ENCODE measurements at regions not wholly inside any gene's neighbourhood (a gene's known extent, or its start where the extent isn't known, plus 50 kb on each side); places are given as distances from the start of the nearest gene placed in this dataset.

DNA sequence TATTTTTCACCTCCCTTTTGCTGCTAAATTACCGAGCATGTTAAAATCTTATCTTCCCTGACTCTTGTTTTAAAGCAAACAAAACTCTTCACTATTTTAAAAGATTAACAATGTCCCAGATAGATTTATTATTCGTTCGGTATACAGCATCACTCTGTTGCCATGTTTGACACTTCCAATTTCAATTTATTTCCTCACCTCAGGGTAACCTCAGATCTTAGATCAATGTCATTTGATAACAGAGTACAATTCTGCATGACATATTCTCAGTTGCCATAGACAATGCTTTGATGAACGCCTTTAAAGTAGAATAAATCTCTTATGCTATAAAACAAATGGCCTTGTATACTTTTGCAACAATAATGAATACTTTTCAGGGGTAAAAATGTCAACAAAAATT lies 1078.1 kb upstream of the IGFBP7 start:
- DNase-seq = no peak

DNA sequence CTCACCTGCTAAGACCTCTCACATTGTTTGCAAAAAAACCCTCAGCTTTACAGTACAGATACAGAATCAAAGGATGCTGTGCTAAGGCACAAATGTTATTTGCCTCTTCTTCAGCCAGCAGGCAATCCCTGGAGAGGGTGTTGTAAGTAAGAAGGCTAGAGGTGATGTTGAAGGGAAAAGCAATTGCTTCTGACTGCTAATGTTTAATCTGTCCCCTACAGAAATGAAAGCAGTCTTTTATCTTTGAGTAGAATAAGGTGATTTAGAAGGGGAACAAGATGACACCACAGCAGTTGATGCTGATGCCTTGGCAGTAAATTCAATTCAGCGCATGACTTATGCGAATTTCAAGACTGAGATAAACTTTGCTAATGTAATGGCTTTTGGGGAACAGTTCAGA lies 1064.8 kb upstream of the IGFBP7 start:
- no peak for DNase-seq

DNA sequence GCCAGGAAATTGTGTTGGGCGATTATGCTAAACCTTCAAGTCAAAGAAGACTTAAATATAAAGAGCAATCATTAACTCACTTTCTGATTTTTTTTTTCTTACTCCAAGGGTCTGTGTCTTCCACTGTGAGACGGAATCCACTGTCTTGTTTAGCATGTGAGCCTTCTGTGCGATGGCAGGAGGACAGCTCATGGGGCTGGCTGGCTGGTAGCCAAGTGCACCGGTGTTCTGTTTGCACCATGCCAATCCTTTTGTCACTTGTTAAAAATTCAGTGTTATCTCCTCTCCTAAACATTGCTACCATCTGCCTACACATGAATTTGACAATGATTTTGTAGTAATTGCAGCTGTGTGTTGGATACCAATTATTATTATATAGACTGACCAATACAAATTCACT lies 1056.3 kb upstream of the IGFBP7 start:
- no peak for DNase-seq

- DNase-seq = no peak
Measured at GRCh38 chr4:58163156-58163555, 1053.0 kb upstream of the IGFBP7 start.

- DNase-seq = no peak
Measured at GRCh38 chr4:58149404-58150085, 1039.4 kb upstream of the IGFBP7 start.

DNA sequence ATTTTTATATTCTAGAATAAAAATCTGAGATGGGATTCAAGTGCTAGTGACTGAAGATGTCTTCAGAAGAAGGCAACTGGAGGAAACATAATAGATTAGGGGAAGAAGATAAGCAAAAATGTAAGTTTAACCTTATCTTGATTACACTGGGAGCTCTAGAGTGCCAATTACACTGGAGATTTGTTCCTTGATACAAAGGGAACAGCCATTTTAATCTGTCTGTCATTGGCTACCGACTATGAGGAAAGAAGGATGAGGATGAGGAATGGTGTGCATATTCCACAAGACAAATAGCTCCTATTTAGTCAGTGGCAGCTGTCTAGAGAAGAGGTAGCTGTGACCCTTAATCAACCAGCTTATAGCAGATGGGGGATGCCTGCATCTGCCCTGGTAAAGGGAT lies 1034.5 kb upstream of the IGFBP7 start:
- no peak for DNase-seq

DNA sequence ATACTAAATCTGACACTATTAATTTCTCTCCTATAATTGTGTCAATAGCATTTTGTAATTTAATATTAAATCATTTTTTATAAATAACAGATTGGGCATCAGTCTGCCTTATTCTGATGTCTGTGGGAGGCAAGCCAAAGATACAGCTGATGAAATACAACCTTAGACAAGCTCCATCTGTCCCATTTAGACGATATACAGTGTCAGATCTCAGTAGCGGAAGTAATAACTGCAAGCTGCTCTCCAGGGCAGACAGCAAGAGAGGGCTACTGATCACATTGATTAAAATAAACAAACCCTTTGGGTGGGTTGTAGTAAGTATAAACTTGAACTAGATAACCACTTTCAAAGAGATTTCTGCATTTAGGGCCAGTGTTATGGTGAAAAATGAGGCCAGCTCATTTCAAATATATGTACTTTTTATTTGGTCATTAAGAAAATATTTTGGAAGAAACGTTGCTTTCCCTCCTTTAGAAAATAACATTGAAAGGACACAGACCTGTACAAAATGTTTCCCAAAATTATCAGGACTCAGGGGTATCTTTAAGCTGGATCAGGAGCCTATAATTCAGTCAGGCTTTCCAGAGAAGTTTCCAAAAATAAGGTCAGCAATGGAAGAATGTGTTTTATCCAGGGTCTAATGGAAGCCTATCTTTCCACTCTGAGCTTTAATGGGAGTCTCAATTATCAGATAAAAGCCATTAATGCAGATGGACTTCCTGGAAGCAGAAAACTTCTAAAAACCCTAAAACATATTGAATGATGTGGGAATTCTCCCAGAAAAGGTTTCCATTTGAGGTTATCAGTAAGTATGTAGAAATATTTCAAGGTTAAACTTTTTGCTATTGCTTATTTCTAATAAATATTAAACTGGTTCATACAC lies 1028.8 kb upstream of the IGFBP7 start:
- DNase-seq = no peak

DNA sequence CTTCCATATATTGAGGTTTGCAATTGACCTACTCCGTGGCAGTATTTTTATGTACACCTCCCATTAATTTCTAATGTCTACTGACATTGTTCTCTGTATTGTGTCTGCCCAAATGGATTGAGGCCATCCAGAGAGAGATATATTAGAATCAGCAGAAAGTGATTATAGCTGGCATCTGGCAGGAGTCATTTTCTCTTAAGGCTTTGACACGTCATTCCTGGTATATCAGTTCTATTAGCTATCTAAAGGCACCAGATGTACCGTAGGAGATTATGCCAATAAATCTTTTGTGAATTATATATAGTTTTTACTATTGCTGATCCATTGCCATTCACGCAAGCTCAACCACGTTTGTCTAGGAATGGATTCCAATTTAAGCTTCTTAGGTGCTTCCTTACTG lies 1026.4 kb upstream of the IGFBP7 start:
- no peak for DNase-seq

DNA sequence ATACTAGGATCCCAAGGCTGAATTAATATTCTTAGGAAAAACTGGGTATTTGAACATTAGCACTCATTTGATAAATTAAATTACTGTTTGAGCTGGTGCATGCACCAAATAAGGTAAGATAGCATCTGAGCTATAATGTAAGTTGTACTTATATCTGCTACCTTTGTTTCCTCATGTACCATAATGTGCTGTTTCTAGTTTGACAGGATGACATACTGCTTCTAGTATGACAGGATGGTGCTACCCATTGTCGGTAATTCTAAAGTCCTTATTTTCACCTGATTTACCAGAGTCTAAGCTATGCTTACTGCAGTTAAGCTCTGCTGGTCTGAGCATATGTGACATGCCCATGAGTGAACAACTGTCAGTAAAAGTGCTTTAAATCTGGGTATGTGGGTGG lies 1017.5 kb upstream of the IGFBP7 start:
- no peak for DNase-seq

DNA sequence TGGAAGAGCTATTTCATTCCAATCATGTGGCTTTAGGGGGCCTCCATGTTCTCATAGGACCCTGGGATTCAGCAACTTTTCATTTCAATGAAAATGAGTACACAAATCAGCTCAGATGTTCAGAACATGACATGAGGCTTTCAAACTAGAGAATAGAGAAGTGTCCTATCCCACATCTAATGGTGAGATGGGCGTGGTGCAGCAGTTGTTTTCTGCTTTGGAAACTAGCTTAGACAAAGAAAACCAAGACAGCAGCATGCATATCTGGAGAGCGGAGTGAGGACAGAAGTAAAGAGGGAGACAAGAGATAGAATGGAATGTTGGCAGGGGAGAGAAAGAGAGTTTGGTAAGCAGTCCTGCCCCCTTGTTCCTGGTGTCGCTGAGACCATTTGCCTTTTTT lies 1009.1 kb upstream of the IGFBP7 start:
- DNase-seq = no peak

- no peak for DNase-seq
Measured at GRCh38 chr4:58113126-58113525, 1002.9 kb upstream of the IGFBP7 start.

DNA sequence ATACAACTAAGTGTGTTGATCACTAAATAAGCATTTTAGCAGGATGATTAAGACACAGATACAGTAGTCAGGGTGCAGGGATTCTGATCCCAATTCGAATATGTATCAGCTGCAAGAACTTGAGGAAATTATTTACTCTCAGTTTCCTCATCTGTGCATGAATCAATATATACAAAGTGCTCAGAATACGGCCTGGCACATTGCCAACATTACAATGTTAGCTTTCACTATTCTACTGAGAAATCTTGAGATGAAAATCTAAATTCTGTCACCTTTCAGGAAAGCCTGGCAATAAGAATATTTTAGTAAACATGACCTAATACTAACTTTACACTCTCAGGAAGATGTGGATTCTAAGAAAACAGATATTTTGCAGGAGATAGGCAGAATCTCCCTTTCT lies 1001.6 kb upstream of the IGFBP7 start:
- DNase-seq = no peak

- no peak for DNase-seq
Measured at GRCh38 chr4:58093352-58093751, 983.2 kb upstream of the IGFBP7 start.

DNA sequence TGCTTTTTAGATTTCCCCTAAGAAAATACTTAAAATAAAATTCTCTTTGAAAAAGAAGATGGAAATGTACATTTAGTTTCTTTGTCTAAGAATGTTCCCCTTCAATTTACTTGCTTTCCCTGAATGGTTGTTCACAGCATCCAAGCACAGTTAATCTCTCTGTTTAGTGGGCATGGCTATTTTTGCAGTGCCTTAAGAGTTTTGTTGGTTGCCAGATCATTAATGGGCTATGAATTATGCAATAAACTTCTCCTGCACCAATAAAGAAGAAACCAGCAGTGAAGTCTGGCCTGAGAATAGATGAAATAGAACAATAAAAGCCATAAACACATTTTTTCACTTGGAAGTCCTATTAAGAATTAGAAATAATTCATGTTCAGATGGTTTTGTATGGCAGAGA lies 980.4 kb upstream of the IGFBP7 start:
- no peak for DNase-seq

DNA sequence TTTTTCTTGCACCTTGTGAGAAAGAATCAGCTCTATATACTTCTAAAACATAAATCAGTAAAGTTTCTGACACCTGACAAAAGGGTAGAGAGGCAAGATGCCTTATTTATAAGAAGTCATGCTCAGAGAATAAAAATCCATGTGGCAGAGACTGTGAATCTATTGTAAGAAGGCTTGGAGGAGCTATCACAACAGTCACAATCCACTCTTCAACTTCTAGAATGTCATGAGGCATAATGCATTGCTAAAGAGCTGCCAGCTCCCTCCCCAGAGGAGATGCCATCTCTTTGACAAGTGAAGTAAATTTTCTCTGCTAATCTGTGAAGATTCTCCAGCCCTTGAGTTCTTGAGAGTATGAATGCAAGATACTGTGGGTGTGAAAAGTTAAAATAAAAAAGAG lies 971.2 kb upstream of the IGFBP7 start:
- no peak for DNase-seq

DNA sequence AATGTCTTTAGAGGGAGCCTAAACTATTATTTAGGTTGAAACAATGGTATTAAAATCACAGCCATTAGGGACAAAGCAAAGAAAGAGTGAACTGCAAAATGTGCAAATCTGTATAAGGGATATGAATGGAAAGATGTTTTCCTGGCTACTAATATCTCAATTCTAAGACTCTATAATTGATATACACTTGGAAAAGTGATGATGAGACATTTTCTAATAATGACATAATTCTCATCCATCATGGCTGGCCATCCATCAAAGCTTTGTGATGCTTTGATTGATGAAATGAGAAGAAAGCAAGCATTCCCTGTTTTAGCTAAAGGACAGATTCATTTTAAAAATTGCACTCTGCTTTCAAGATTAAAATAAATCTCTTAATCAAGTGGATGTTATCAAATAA lies 965.5 kb upstream of the IGFBP7 start:
- no peak for DNase-seq

- no peak for DNase-seq
Measured at GRCh38 chr4:58074382-58074781, 964.2 kb upstream of the IGFBP7 start.

GRCh38 chr4:58070726-58071125 lies 960.5 kb upstream of the IGFBP7 start:
- no peak for DNase-seq

DNA sequence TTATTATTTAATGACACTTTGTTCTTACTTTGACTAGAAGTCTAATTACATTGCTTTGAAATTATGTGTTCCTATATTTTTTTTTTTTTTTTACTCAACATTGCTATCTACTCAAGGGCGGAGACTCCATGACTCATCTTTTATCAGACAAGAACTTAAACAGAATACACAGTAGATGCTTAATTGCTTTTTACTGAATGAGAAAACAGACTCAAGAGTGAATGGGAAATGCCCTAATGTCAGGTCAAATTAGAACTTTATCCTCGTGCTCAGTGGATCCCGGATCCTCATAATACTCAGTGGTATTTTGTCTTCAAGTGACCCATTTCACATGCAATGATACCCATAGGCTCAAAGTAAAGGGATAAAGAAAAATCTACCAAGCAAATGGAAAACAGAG lies 954.5 kb upstream of the IGFBP7 start:
- DNase-seq = no peak

DNA sequence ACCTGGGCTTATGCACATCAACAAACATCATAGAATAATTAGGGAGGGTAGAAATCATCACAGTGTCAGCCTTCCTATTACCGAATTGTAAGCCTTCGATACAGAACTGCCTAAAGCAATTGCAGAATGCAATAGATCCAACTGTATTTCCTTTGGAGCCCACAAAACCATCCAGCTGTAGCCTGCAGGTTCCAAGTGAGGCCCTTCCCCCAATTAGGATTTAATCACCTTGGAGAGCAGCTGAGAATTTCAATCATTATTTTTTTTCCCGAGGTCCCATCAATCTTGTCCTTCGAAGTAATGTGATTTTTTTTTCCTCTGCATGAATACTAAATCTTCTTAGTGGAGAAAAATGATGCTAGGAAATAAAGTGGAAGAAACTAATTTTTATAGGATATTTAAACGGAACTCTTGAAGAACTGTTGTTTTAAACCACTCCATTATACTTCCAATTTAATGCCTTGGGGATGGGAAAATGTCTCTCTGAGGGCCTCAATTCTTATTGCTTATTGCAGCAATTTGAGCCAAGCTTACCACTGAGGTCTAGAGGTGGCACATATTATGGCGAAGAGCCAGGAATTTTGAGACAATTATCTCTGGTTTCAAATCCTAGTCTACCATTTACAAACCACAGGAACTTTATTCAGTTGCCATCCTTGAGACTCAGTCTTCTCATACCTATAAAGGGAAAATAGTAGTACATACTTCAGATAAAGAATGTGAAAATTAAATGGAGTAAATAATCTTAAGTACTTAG lies 953.4 kb upstream of the IGFBP7 start:
- DNase-seq = no peak

GRCh38 chr4:58061967-58062366 lies 951.8 kb upstream of the IGFBP7 start:
- no peak for DNase-seq

DNA sequence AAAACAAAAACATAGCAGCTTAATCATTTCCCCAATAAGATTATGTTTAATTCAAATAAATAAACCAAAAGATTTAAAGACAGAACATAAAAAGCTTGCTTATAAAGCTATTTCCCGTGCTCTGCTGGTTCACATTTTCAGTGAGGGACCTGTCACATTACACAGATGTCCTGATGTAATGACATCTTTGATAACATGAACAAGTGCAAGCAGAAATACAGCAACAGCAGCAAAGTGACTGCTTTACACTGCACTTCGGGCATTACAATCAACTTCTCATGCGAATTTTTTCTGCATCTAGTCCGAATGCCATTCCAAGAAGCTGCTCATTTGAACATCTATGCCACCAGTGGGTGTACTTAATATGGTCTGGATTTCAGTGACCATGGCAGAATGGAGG lies 940.3 kb upstream of the IGFBP7 start:
- DNase-seq = no peak

GRCh38 chr4:58048491-58048890 lies 938.3 kb upstream of the IGFBP7 start:
- no peak for DNase-seq

DNA sequence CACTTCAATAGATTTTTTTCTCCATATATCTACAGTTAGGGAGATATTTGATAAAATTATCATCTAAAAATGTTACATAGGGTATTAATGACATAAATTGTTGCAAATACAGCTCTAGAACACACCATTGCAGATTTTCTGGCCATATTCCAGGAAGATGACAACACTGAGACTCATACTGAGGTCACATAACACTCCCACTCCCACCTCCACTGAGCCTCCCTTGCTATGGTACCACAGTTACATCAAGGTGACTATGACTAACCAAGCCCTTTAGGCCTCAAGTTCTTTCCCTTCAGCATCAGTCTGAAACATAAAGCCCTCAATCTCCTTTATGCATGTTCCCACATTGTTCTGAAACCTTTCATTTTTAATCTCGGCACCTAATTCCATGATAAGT lies 932.0 kb upstream of the IGFBP7 start:
- no peak for DNase-seq

Data from CD4-positive, alpha-beta T cell treated with Interleukin-17A for 1 hour (primary cell).